ENCODE measurements at regions not wholly inside any gene's neighbourhood (a gene's known extent, or its start where the extent isn't known, plus 50 kb on each side); places are given as distances from the start of the nearest gene placed in this dataset.

GRCh38 chr10:4310172-4310571 is 515.8 kb upstream of the AKR1E2 start:
- TF ChIP-seq, protein P1, sequence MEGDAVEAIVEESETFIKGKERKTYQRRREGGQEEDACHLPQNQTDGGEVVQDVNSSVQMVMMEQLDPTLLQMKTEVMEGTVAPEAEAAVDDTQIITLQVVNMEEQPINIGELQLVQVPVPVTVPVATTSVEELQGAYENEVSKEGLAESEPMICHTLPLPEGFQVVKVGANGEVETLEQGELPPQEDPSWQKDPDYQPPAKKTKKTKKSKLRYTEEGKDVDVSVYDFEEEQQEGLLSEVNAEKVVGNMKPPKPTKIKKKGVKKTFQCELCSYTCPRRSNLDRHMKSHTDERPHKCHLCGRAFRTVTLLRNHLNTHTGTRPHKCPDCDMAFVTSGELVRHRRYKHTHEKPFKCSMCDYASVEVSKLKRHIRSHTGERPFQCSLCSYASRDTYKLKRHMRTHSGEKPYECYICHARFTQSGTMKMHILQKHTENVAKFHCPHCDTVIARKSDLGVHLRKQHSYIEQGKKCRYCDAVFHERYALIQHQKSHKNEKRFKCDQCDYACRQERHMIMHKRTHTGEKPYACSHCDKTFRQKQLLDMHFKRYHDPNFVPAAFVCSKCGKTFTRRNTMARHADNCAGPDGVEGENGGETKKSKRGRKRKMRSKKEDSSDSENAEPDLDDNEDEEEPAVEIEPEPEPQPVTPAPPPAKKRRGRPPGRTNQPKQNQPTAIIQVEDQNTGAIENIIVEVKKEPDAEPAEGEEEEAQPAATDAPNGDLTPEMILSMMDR (IDR thresholded peaks at IDR 0.05; ENCODE audit: control extremely low read depth, extremely low read depth, low read depth, missing control alignments) = no peak
- DNase-seq (ENCODE audit: extremely low spot score) = no peak
- CTCF ChIA-PET = no interaction called here
- POLR2A ChIA-PET = no interaction called here

GRCh38 chr10:4307910-4308309 is 518.1 kb upstream of the AKR1E2 start:
- ChIA-PET CTCF (no interaction called here), POLR2A (interaction anchor here (0.6 kb wide), 2 partner anchors 247 to 1052 kb away, joined by 3 to 4 read pairs; no protein-coding TSS in a partner anchor)
- no peak for DNase-seq (ENCODE audit: extremely low spot score)
- TF ChIP-seq, protein P1 (IDR thresholded peaks at IDR 0.05; ENCODE audit: control extremely low read depth, extremely low read depth, low read depth, missing control alignments) = no peak

DNA sequence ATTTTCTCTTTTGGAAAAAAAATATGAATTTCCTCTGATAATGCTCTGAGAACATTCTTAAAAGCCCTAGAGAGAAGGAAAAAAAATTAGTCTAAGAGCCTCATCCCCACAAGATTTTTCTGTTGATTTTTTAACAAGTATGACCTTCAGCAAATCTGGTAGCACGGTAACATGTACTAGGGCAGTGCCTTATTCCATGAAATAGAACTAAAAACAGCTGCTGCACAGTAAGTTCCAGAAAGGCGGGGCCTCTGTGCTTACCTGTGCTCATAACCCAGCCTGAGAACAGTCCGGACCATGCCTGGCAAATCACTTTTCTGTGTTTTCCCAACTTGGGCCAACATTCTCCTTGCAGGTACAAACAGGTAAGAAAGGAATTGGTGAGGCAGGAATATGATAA is 519.1 kb upstream of the AKR1E2 start:
- DNase-seq (ENCODE audit: extremely low spot score) = no peak
- POLR2A ChIA-PET = no interaction called here
- TF ChIP-seq, protein P1 (IDR thresholded peaks at IDR 0.05; ENCODE audit: control extremely low read depth, extremely low read depth, low read depth, missing control alignments) = no peak
- CTCF ChIA-PET = interaction anchor here (0.8 kb wide), 1 partner anchor 8 kb away, joined by 3 read pairs; no protein-coding TSS in a partner anchor

- CTCF ChIA-PET = interaction anchor here (0.7 to 1.2 kb wide), 3 partner anchors 9 to 23 kb away, joined by 3 to 4 read pairs (median 3); no protein-coding TSS in a partner anchor
- POLR2A ChIA-PET = no interaction called here
- TF ChIP-seq, protein P1 (IDR thresholded peaks at IDR 0.05; ENCODE audit: control extremely low read depth, extremely low read depth, low read depth, missing control alignments) = no peak
- DNase-seq (ENCODE audit: extremely low spot score) = no peak
Measured at GRCh38 chr10:4303045-4303444, 518.0 kb upstream of the KLF6 start.

- POLR2A ChIA-PET = no interaction called here
Measured at GRCh38 chr10:4301291-4302045, 516.5 kb upstream of the KLF6 start.

GRCh38 chr10:4296161-4296560 is 511.2 kb upstream of the KLF6 start:
- DNase-seq (ENCODE audit: extremely low spot score) = no peak
- CTCF ChIA-PET = no interaction called here
- TF ChIP-seq, protein P1 (IDR thresholded peaks at IDR 0.05; ENCODE audit: control extremely low read depth, extremely low read depth, low read depth, missing control alignments) = no peak
- POLR2A ChIA-PET = no interaction called here

More at GRCh38 chr10:4301291-4302045, 516.5 kb upstream of the KLF6 start:
- CTCF ChIA-PET = interaction anchor here (0.9 to 1.4 kb wide), 2 partner anchors 13 to 15 kb away, joined by 3 read pairs; no protein-coding TSS in a partner anchor
- no peak for DNase-seq (ENCODE audit: extremely low spot score)
- TF ChIP-seq, protein P1 (IDR thresholded peaks at IDR 0.05; ENCODE audit: control extremely low read depth, extremely low read depth, low read depth, missing control alignments) = no peak

Data from GM10248 (cell line).